IMR-90 (cell line): ENCODE measurements at regions not wholly inside any gene's neighbourhood (a gene's known extent, or its start where the extent isn't known, plus 50 kb on each side); places are given as distances from the start of the nearest gene placed in this dataset.

Experiments
- ATAC-seq: fragments of 200-7000 bp; cut with Tn5 transposase; 2 replicates; pipeline ENCODE4 v1.9.1; 2020; ENCODE audit warnings: low read depth, mild to moderate bottlenecking, moderate library complexity
- BruUV-seq: library from RNA; stranded (reverse); fragments of 400-500 nt; replicated peaks from 2 replicates; lab custom pipeline; 2021; lab: Mats Ljungman, UMichigan
- CTCF ChIA-PET: fragments of 300-600 bp; formaldehyde crosslinking; extraction: SDS; loops from one replicate; lab custom pipeline; 2021; ENCODE audit warnings: antibody characterized with exemption; lab: Yijun Ruan, JAX
- POLR2A ChIA-PET: fragments of 300-600 bp; sonication (Branson Sonifier 250); formaldehyde crosslinking; loops from one replicate; lab custom pipeline; 2022; ENCODE audit warnings: antibody characterized with exemption; ENCODE audit not compliant: unreplicated experiment; lab: Charles Lee
- DNase-seq: peaks from one replicate; pipeline ENCODE4 v3.0.0; 2013
- H2AFZ ChIP-seq: replicated peaks from 2 replicates; pipeline ENCODE3; 2013; ENCODE audit warnings: low read length, mild to moderate bottlenecking; ENCODE audit not compliant: poor library complexity
- H2AK5ac ChIP-seq: 2 replicates; pipeline ENCODE4 v1.6.1; 2013; ENCODE audit warnings: low read depth, low read length, inconsistent platforms
- H2AK9ac ChIP-seq: replicated peaks from 2 replicates; pipeline ENCODE3; 2013; ENCODE audit warnings: mild to moderate bottlenecking, low read depth, low read length, moderate library complexity; ENCODE audit not compliant: poor library complexity
- H2BK120ac ChIP-seq: 2 replicates; pipeline ENCODE4 v1.6.1; 2013; ENCODE audit warnings: low read depth, low read length, inconsistent platforms
- H2BK15ac ChIP-seq: 3 replicates; pipeline ENCODE4 v1.6.1; 2013; ENCODE audit warnings: low read depth, low read length, inconsistent platforms
- H2BK20ac ChIP-seq: 2 replicates; pipeline ENCODE4 v1.6.1; 2013; ENCODE audit warnings: low read depth, mild to moderate bottlenecking, inconsistent platforms, low read length, moderate library complexity
- H2BK5ac ChIP-seq: 2 replicates; pipeline ENCODE4 v1.6.1; 2013; ENCODE audit warnings: mild to moderate bottlenecking, low read depth, low read length, inconsistent platforms; ENCODE audit not compliant: poor library complexity, severe bottlenecking
- H3K14ac ChIP-seq: replicated peaks from 2 replicates; pipeline ENCODE4 v1.6.1; 2013; ENCODE audit warnings: low read depth, low read length, inconsistent platforms
- H3K18ac ChIP-seq: 2 replicates; pipeline ENCODE4 v1.6.1; 2013; ENCODE audit warnings: low read depth, low read length, control low read depth
- H3K23ac ChIP-seq: 2 replicates; pipeline ENCODE4 v1.6.1; 2013; ENCODE audit warnings: low read depth, low read length, inconsistent platforms
- H3K27ac ChIP-seq: 2 replicates; pipeline ENCODE4 v1.5.1; 2013; ENCODE audit warnings: mild to moderate bottlenecking, control low read depth, low read length; ENCODE audit not compliant: insufficient read depth
- H3K27me3 ChIP-seq: 2 replicates; pipeline ENCODE4 v1.6.1; 2013; ENCODE audit warnings: low read length; ENCODE audit not compliant: control insufficient read depth, insufficient read depth
- H3K36me3 ChIP-seq: 2 replicates; pipeline ENCODE4 v1.6.1; 2013; ENCODE audit warnings: low read length, mixed read lengths; ENCODE audit not compliant: control insufficient read depth, insufficient read depth
- H3K4ac ChIP-seq: 2 replicates; pipeline ENCODE4 v1.6.1; 2013; ENCODE audit warnings: low read depth, low read length, inconsistent platforms
- H3K4me1 ChIP-seq: 2 replicates; pipeline ENCODE4 v1.6.1; 2013; ENCODE audit warnings: low read length, mixed read lengths; ENCODE audit not compliant: control insufficient read depth, insufficient read depth
- H3K4me2 ChIP-seq: 2 replicates; pipeline ENCODE4 v1.6.1; 2013; ENCODE audit warnings: low read depth, mild to moderate bottlenecking, control low read depth, low read length, moderate library complexity
- H3K4me3 ChIP-seq: 2 replicates; pipeline ENCODE4 v1.5.1; 2013; ENCODE audit warnings: low read depth, mild to moderate bottlenecking, control low read depth, low read length, moderate library complexity; ENCODE audit not compliant: insufficient read depth
- H3K56ac ChIP-seq: 2 replicates; pipeline ENCODE4 v1.6.1; 2013; ENCODE audit warnings: low read length, inconsistent platforms; ENCODE audit not compliant: insufficient read depth; ENCODE audit errors: extremely low read depth
- H3K79me1 ChIP-seq, 2 experiments: 2 replicates each; pipeline ENCODE4 v1.6.1; 2013; ENCODE audit warnings: low read length in 2 of 2, inconsistent platforms in 1 of 2, low read depth in 1 of 2
- H3K9ac ChIP-seq: 2 replicates; pipeline ENCODE4 v1.6.1; 2013; ENCODE audit warnings: low read depth, low read length, control low read depth
- H3K9me1 ChIP-seq: 2 replicates; pipeline ENCODE4 v1.6.1; 2013; ENCODE audit warnings: low read length, inconsistent platforms; ENCODE audit not compliant: insufficient read depth
- H3K9me3 ChIP-seq: 2 replicates; pipeline ENCODE4 v1.6.1; 2013; ENCODE audit warnings: low read length; ENCODE audit not compliant: control insufficient read depth, insufficient read depth
- H4K20me1 ChIP-seq: 2 replicates; pipeline ENCODE4 v1.6.1; 2013; ENCODE audit warnings: low read length, inconsistent platforms; ENCODE audit not compliant: insufficient read depth
- H4K5ac ChIP-seq: 2 replicates; pipeline ENCODE4 v1.6.1; 2013; ENCODE audit warnings: mild to moderate bottlenecking, low read depth, low read length, control low read depth
- H4K8ac ChIP-seq, 2 experiments: 2 replicates each; pipeline ENCODE4 v1.6.1; 2013; ENCODE audit warnings: low read depth in 2 of 2, low read length in 2 of 2, control low read depth in 1 of 2, inconsistent platforms in 1 of 2
- H4K91ac ChIP-seq: 2 replicates; pipeline ENCODE4 v1.6.1; 2013; ENCODE audit warnings: low read depth, low read length, inconsistent platforms; ENCODE audit not compliant: insufficient read depth
- BHLHE40 ChIP-seq: fragments of 150-350 bp; IDR thresholded peaks from 2 replicates; pipeline ENCODE4 v1.6.1; 2016; ENCODE audit warnings: mild to moderate bottlenecking, low read depth, low read length
- CHD1 ChIP-seq: IDR thresholded peaks from 2 replicates; pipeline ENCODE4 v1.6.1; 2012; ENCODE audit warnings: low read depth, low read length, improper control_type of control experiment
- FOS ChIP-seq: fragments of 150-350 bp; IDR thresholded peaks from 2 replicates; pipeline ENCODE4 v1.6.1; 2016; ENCODE audit warnings: low read depth, low read length
- MAZ ChIP-seq: IDR thresholded peaks from 2 replicates; pipeline ENCODE4 v1.6.1; 2012; ENCODE audit warnings: low read depth, mild to moderate bottlenecking, low read length, improper control_type of control experiment, moderate library complexity, borderline replicate concordance
- MXI1 ChIP-seq: IDR thresholded peaks from 2 replicates; pipeline ENCODE4 v1.6.1; 2012; ENCODE audit warnings: low read depth, mild to moderate bottlenecking, low read length, moderate library complexity, borderline replicate concordance
- NFE2L2 ChIP-seq: fragments of 150-350 bp; IDR thresholded peaks from 2 replicates; pipeline ENCODE4 v1.6.1; 2016; ENCODE audit warnings: low read depth, mild to moderate bottlenecking, low read length
- POLR2A ChIP-seq: IDR thresholded peaks from 2 replicates; pipeline ENCODE4 v1.6.1; 2012; ENCODE audit warnings: mild to moderate bottlenecking, low read depth, low read length
- RAD21 ChIP-seq: IDR thresholded peaks from 2 replicates; pipeline ENCODE4 v1.6.1; 2012; ENCODE audit warnings: low read length, improper control_type of control experiment
- RFX5 ChIP-seq: IDR thresholded peaks from 2 replicates; pipeline ENCODE4 v1.8.0; 2012; ENCODE audit warnings: low read depth, mild to moderate bottlenecking, low read length, moderate library complexity
- SMC3 ChIP-seq: fragments of 150-350 bp; IDR thresholded peaks from 2 replicates; pipeline ENCODE4 v1.6.1; 2016; ENCODE audit warnings: low read depth, mild to moderate bottlenecking, antibody characterized with exemption, low read length, moderate library complexity
- WGBS, 2 experiments: methylation state at CpG; one replicate each; pipeline versions ENCODE4 v1.1.5 to v1.1.7; 2013; ENCODE audit warnings: missing lambda C conversion rate in 2 of 2; ENCODE audit not compliant: insufficient read length in 1 of 2; ENCODE audit errors: extremely low coverage in 2 of 2; 5-methylcytosine and 5-hydroxymethylcytosine counted together
- dilution Hi-C: fragments of 300-500 bp; cut with HindIII; formaldehyde crosslinking; loops from one replicate; pipeline ENCODE4 v1.14.3; 2018; ENCODE audit warnings: low sequenced_read_pairs; ENCODE audit not compliant: unreplicated experiment
- in situ Hi-C: fragments of 300-500 bp; cut with MboI; formaldehyde crosslinking; loops from 3 replicates; pipeline ENCODE4 v1.14.3; 2019; ENCODE audit warnings: low sequenced_read_pairs, inconsistent platforms, mixed read lengths
- intact Hi-C: fragments of 100-400 bp; cut with micrococcal nuclease; formaldehyde crosslinking; loops from 2 replicates; pipeline ENCODE4 v1.10.0; 2022
- TF ChIP-seq, protein P1 (sequence below): conservative IDR thresholded peaks from 2 replicates; pipeline ENCODE4 v1.5.1; 2012; ENCODE audit warnings: mild to moderate bottlenecking, low read depth, low read length, improper control_type of control experiment
- TF ChIP-seq, protein P2 (sequence below): fragments of 150-350 bp; IDR thresholded peaks from 2 replicates; pipeline ENCODE4 v1.6.1; 2017; ENCODE audit warnings: mild to moderate bottlenecking, antibody characterized with exemption, low read length, low read depth
- TF ChIP-seq, protein P3 (sequence below): fragments of 150-350 bp; IDR thresholded peaks from 2 replicates; pipeline ENCODE4 v1.6.1; 2016; ENCODE audit warnings: low read depth, mild to moderate bottlenecking, low read length, moderate library complexity, borderline replicate concordance

DNA sequence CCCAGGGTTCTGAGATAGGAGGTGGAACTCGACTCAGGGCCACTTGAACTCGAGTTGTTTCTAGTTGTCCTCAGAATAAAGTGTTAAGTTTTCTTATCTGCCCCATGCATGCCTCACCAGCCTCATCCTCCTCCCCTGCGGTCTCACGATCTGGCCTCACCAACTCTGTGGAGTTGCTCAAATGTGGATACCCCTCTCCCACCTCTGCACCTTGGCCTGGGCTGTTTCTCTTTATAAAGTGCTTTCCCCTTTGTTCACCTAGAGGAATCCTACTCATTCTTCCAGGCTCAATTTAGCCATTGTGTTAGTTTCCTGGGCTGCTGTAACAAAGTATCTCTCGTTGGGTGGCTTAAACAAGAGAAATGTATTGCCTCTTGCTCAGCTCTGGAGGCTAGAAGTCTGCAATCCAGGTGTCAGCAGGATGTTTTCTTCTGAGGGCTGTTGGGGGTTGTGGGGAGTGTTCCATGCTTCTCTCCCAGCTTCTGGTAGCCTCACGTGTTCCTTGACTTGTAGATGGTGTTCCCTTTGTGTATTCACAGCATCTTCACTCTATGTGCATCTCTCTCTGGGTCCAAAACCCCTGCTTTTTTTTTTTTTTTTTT is 100.7 kb downstream of the MEX3B start:
- no peaks in the 10 kb centered on the region for H4K20me1 ChIP-seq
- H3K56ac ChIP-seq, result no peak overlapping the region
- no peaks in the 10 kb centered on the region; a peak in 1 of 4 replicates for H3K79me1 ChIP-seq
- no peaks in the 10 kb centered on the region for H3K9me3 ChIP-seq
- no peak overlapping the region for H2AFZ ChIP-seq
- BruUV-seq, result no TSS peak
- no peak overlapping the region for H3K4me3 ChIP-seq
- peaks cover 17% of the 10 kb centered on the region for H3K9me1 ChIP-seq
- dilution Hi-C loops (no loop called here), intact Hi-C loops (no loop called here), in situ Hi-C loops (no loop called here)
- TF ChIP-seq POLR2A (no peak), NFE2L2 (no peak), MAZ (no peak), BHLHE40 (no peak), FOS (no peak), CHD1 (no peak), RFX5 (no peak), MXI1 (no peak), RAD21 (no peak), SMC3 (no peak)
- TF ChIP-seq, protein P1, sequence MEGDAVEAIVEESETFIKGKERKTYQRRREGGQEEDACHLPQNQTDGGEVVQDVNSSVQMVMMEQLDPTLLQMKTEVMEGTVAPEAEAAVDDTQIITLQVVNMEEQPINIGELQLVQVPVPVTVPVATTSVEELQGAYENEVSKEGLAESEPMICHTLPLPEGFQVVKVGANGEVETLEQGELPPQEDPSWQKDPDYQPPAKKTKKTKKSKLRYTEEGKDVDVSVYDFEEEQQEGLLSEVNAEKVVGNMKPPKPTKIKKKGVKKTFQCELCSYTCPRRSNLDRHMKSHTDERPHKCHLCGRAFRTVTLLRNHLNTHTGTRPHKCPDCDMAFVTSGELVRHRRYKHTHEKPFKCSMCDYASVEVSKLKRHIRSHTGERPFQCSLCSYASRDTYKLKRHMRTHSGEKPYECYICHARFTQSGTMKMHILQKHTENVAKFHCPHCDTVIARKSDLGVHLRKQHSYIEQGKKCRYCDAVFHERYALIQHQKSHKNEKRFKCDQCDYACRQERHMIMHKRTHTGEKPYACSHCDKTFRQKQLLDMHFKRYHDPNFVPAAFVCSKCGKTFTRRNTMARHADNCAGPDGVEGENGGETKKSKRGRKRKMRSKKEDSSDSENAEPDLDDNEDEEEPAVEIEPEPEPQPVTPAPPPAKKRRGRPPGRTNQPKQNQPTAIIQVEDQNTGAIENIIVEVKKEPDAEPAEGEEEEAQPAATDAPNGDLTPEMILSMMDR, result no peak
- TF ChIP-seq, protein P2, sequence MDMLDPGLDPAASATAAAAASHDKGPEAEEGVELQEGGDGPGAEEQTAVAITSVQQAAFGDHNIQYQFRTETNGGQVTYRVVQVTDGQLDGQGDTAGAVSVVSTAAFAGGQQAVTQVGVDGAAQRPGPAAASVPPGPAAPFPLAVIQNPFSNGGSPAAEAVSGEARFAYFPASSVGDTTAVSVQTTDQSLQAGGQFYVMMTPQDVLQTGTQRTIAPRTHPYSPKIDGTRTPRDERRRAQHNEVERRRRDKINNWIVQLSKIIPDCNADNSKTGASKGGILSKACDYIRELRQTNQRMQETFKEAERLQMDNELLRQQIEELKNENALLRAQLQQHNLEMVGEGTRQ, result no peak
- TF ChIP-seq, protein P3, sequence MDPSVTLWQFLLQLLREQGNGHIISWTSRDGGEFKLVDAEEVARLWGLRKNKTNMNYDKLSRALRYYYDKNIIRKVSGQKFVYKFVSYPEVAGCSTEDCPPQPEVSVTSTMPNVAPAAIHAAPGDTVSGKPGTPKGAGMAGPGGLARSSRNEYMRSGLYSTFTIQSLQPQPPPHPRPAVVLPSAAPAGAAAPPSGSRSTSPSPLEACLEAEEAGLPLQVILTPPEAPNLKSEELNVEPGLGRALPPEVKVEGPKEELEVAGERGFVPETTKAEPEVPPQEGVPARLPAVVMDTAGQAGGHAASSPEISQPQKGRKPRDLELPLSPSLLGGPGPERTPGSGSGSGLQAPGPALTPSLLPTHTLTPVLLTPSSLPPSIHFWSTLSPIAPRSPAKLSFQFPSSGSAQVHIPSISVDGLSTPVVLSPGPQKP, result no peak
- peaks cover 10% of the 10 kb centered on the region for H3K4me1 ChIP-seq
- peak overlapping the region; percentile 53; the same call in 2 of the 3 replicates for H2BK15ac ChIP-seq
- H3K9ac ChIP-seq, result no peak overlapping the region
- peak overlapping the region; percentile 1 for H2BK120ac ChIP-seq
- 0 out of 2 replicates have a peak overlapping the region, but pooled peaks have one; percentile 41 for H3K23ac ChIP-seq
- peak overlapping the region; percentile 21 for H3K4ac ChIP-seq
- H3K4me2 ChIP-seq, result no peak overlapping the region
- peak overlapping the region; percentile 49; the same call in 1 of the 2 replicates for H4K91ac ChIP-seq
- H3K27me3 ChIP-seq, result no peaks in the 10 kb centered on the region
- no peak overlapping the region for H3K27ac ChIP-seq
- peak overlapping the region; percentile 30 to 32; a peak in 1 of 4 replicates for H4K8ac ChIP-seq
- 100% methylated on average over 2 of the region's 6 CpGs; no CpG with 5 or more reads in 1 of the 2 experiments for WGBS, 2 experiments
- DNase-seq (no peak), ATAC-seq (no peak)
- peak overlapping the region; percentile 32 for H2AK5ac ChIP-seq
- no peak overlapping the region for H2BK5ac ChIP-seq
- H3K14ac ChIP-seq, result peak overlapping the region; percentile 14; the same call in 1 of the 2 replicates
- peak overlapping the region; percentile 35; the same call in 1 of the 2 replicates for H4K5ac ChIP-seq
- no peak overlapping the region for H2AK9ac ChIP-seq
- no peaks in the 10 kb centered on the region for H3K36me3 ChIP-seq
- POLR2A ChIA-PET, result no interaction called here
- CTCF ChIA-PET, result interaction anchor here (0.6 kb wide), 1 partner anchor 1873 kb away, joined by 6 read pairs; no protein-coding TSS in a partner anchor
- H3K18ac ChIP-seq, result peak overlapping the region; percentile 66
- peak overlapping the region; percentile 3 for H2BK20ac ChIP-seq
